ENCODE measurements at regions not wholly inside any gene's neighbourhood (a gene's known extent, or its start where the extent isn't known, plus 50 kb on each side); places are given as distances from the start of the nearest gene placed in this dataset.

GRCh38 chr14:39956372-39956771, 524.1 kb upstream of the FBXO33 start:
- TF ChIP-seq TAF1 (conservative IDR thresholded peaks at IDR 0.05), result no peak
- TF ChIP-seq, protein P1, sequence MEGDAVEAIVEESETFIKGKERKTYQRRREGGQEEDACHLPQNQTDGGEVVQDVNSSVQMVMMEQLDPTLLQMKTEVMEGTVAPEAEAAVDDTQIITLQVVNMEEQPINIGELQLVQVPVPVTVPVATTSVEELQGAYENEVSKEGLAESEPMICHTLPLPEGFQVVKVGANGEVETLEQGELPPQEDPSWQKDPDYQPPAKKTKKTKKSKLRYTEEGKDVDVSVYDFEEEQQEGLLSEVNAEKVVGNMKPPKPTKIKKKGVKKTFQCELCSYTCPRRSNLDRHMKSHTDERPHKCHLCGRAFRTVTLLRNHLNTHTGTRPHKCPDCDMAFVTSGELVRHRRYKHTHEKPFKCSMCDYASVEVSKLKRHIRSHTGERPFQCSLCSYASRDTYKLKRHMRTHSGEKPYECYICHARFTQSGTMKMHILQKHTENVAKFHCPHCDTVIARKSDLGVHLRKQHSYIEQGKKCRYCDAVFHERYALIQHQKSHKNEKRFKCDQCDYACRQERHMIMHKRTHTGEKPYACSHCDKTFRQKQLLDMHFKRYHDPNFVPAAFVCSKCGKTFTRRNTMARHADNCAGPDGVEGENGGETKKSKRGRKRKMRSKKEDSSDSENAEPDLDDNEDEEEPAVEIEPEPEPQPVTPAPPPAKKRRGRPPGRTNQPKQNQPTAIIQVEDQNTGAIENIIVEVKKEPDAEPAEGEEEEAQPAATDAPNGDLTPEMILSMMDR (IDR thresholded peaks at IDR 0.05; ENCODE audit: low read depth, low read length, missing input control), result no peak
- no peak for TF ChIP-seq HNF4A (conservative IDR thresholded peaks at IDR 0.05)
- no peak for TF ChIP-seq RAD21 (IDR thresholded peaks at IDR 0.05)
- TF ChIP-seq JUND (IDR thresholded peaks at IDR 0.05), result no peak
- no peak for TF ChIP-seq REST (IDR thresholded peaks at IDR 0.05)
- no peak for TF ChIP-seq HNF4G (IDR thresholded peaks at IDR 0.05)
- TF ChIP-seq, protein P2, sequence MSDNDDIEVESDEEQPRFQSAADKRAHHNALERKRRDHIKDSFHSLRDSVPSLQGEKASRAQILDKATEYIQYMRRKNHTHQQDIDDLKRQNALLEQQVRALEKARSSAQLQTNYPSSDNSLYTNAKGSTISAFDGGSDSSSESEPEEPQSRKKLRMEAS (IDR thresholded peaks at IDR 0.05), result no peak
- no peak for TF ChIP-seq FOXA1 (IDR thresholded peaks at IDR 0.05)
- TF ChIP-seq GABPA (IDR thresholded peaks at IDR 0.05 in 1 of 2, conservative IDR thresholded peaks at IDR 0.05 in 1 of 2), result no peak
